ENCODE measurements at regions not wholly inside any gene's neighbourhood (a gene's known extent, or its start where the extent isn't known, plus 50 kb on each side); places are given as distances from the start of the nearest gene placed in this dataset.

GRCh38 chr16:7182510-7183109 is 150.0 kb upstream of the RBFOX1 start:
- Mint-ChIP-seq H3K4me3 (no peak overlapping the region), H3K27ac (no peak overlapping the region), H3K9me3 (no peaks in the 10 kb centered on the region), H3K4me1 (no peaks in the 10 kb centered on the region), H3K27me3 (ENCODE audit: low read depth) (peaks cover 2% of the 10 kb centered on the region), H3K36me3 (no peaks in the 10 kb centered on the region)
- no peak for DNase-seq (ENCODE audit: low spot score in 2 of 2, unreplicated experiment in 2 of 2)
- no peak for TF ChIP-seq CTCF (IDR thresholded peaks at IDR 0.05; ENCODE audit: unreplicated experiment)

- Mint-ChIP-seq H3K27me3 (ENCODE audit: low read depth) (peaks cover 5% of the 10 kb centered on the region), H3K9me3 (no peaks in the 10 kb centered on the region), H3K27ac (no peak overlapping the region), H3K4me3 (no peak overlapping the region), H3K4me1 (no peaks in the 10 kb centered on the region), H3K36me3 (no peaks in the 10 kb centered on the region)
- no peak for DNase-seq (ENCODE audit: low spot score in 2 of 2, unreplicated experiment in 2 of 2)
- TF ChIP-seq CTCF (IDR thresholded peaks at IDR 0.05; ENCODE audit: unreplicated experiment) = no peak
These were observed 154.8 kb upstream of the RBFOX1 start for GRCh38 chr16:7177875-7178274.

- no peak overlapping the region for H3K27ac Mint-ChIP-seq
- no peaks in the 10 kb centered on the region for H3K36me3 Mint-ChIP-seq
- peaks cover 14% of the 10 kb centered on the region for H3K27me3 Mint-ChIP-seq (ENCODE audit: low read depth)
- H3K9me3 Mint-ChIP-seq = no peaks in the 10 kb centered on the region
- no peak overlapping the region for H3K4me3 Mint-ChIP-seq
- H3K4me1 Mint-ChIP-seq = no peaks in the 10 kb centered on the region
- TF ChIP-seq CTCF (IDR thresholded peaks at IDR 0.05; ENCODE audit: unreplicated experiment) = no peak
- DNase-seq (ENCODE audit: low spot score in 2 of 2, unreplicated experiment in 2 of 2) = no peak
These were observed 161.5 kb upstream of the RBFOX1 start for GRCh38 chr16:7171151-7171550.

GRCh38 chr16:7167626-7168025 is 165.0 kb upstream of the RBFOX1 start:
- no peak for TF ChIP-seq CTCF (IDR thresholded peaks at IDR 0.05; ENCODE audit: unreplicated experiment)
- H3K9me3 Mint-ChIP-seq = no peaks in the 10 kb centered on the region
- H3K27ac Mint-ChIP-seq = no peak overlapping the region
- peaks cover 9% of the 10 kb centered on the region for H3K27me3 Mint-ChIP-seq (ENCODE audit: low read depth)
- no peaks in the 10 kb centered on the region for H3K36me3 Mint-ChIP-seq
- no peaks in the 10 kb centered on the region for H3K4me1 Mint-ChIP-seq
- H3K4me3 Mint-ChIP-seq = no peak overlapping the region
- DNase-seq (ENCODE audit: low spot score in 2 of 2, unreplicated experiment in 2 of 2) = no peak

GRCh38 chr16:7161891-7162290 is 170.8 kb upstream of the RBFOX1 start:
- no peaks in the 10 kb centered on the region for H3K9me3 Mint-ChIP-seq
- no peak overlapping the region for H3K4me3 Mint-ChIP-seq
- no peak for DNase-seq (ENCODE audit: low spot score in 2 of 2, unreplicated experiment in 2 of 2)
- no peaks in the 10 kb centered on the region for H3K36me3 Mint-ChIP-seq
- H3K4me1 Mint-ChIP-seq = no peaks in the 10 kb centered on the region
- peaks cover 11% of the 10 kb centered on the region for H3K27me3 Mint-ChIP-seq (ENCODE audit: low read depth)
- TF ChIP-seq CTCF (IDR thresholded peaks at IDR 0.05; ENCODE audit: unreplicated experiment) = no peak
- H3K27ac Mint-ChIP-seq = no peak overlapping the region

GRCh38 chr16:7160093-7160492 is 172.6 kb upstream of the RBFOX1 start:
- no peak for TF ChIP-seq CTCF (IDR thresholded peaks at IDR 0.05; ENCODE audit: unreplicated experiment)
- Mint-ChIP-seq H3K36me3 (no peaks in the 10 kb centered on the region), H3K9me3 (no peaks in the 10 kb centered on the region), H3K4me1 (no peaks in the 10 kb centered on the region), H3K27me3 (ENCODE audit: low read depth) (peaks cover 11% of the 10 kb centered on the region), H3K4me3 (no peak overlapping the region), H3K27ac (no peak overlapping the region)
- no peak for DNase-seq (ENCODE audit: low spot score in 2 of 2, unreplicated experiment in 2 of 2)
